ENCODE measurements at regions not wholly inside any gene's neighbourhood (a gene's known extent, or its start where the extent isn't known, plus 50 kb on each side); places are given as distances from the start of the nearest gene placed in this dataset.

DNA sequence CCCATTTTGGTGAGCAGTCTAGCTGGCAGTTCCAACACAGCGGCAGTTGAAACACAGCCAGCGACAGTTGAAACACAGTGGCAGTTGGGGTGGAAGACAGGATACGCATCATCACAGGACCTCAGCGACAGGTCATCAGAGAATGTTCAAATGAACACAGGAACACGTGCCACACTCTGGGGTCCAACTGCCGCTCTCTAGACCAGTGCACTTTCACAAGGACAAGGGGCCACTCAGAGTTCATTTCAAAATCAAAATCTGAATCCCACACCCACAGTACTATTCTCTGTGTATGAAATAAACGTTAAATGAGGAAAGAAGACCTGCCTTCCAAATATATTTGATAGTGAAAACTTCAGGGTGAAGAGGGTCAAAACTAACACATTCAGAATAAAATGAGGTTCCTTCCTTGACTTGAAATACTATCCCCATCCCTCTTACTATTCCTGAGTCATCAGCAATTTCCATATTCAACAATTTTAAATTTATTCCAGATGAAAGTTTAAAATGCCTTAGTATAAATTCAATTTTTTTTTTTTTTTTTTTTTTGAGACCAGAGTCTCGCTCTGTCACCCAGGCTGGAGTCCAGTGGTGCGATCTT, 53.0 kb upstream of the SIMC1 start (continued):
- TF ChIP-seq, protein P1, sequence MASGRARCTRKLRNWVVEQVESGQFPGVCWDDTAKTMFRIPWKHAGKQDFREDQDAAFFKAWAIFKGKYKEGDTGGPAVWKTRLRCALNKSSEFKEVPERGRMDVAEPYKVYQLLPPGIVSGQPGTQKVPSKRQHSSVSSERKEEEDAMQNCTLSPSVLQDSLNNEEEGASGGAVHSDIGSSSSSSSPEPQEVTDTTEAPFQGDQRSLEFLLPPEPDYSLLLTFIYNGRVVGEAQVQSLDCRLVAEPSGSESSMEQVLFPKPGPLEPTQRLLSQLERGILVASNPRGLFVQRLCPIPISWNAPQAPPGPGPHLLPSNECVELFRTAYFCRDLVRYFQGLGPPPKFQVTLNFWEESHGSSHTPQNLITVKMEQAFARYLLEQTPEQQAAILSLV (tag; IDR thresholded peaks at IDR 0.05), result no peak
- TF ChIP-seq, protein P2, sequence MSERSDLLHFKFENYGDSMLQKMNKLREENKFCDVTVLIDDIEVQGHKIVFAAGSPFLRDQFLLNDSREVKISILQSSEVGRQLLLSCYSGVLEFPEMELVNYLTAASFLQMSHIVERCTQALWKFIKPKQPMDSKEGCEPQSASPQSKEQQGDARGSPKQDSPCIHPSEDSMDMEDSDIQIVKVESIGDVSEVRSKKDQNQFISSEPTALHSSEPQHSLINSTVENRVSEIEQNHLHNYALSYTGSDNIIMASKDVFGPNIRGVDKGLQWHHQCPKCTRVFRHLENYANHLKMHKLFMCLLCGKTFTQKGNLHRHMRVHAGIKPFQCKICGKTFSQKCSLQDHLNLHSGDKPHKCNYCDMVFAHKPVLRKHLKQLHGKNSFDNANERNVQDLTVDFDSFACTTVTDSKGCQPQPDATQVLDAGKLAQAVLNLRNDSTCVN (CRISPR knock-in tag; IDR thresholded peaks at IDR 0.05), result no peak
- TF ChIP-seq NR2C1 (IDR thresholded peaks at IDR 0.05), result peak; percentile 46; the same call in 1 of the 2 replicates
- TF ChIP-seq NR2C1 (tag; IDR thresholded peaks at IDR 0.05), result peak; percentile 87
- TF ChIP-seq, protein P3, sequence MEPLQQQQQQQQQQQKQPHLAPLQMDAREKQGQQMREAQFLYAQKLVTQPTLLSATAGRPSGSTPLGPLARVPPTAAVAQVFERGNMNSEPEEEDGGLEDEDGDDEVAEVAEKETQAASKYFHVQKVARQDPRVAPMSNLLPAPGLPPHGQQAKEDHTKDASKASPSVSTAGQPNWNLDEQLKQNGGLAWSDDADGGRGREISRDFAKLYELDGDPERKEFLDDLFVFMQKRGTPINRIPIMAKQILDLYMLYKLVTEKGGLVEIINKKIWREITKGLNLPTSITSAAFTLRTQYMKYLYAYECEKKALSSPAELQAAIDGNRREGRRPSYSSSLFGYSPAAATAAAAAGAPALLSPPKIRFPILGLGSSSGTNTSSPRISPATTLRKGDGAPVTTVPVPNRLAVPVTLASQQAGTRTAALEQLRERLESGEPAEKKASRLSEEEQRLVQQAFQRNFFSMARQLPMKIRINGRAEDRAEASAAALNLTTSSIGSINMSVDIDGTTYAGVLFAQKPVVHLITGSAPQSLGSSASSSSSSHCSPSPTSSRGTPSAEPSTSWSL (CRISPR knock-in tag; IDR thresholded peaks at IDR 0.05; ENCODE audit: borderline replicate concordance), result no peak
- TF ChIP-seq ZNF274 (IDR thresholded peaks at IDR 0.05; ENCODE audit: borderline replicate concordance, low read depth, low read length), result no peak
- peak; percentile 89 for TF ChIP-seq ZNF175 (CRISPR knock-in tag; IDR thresholded peaks at IDR 0.05; ENCODE audit: low read depth)
- peak; percentile 84 for TF ChIP-seq POLR2H (tag; IDR thresholded peaks at IDR 0.05; ENCODE audit: low read depth)
- no peak for TF ChIP-seq FOXA3 (CRISPR knock-in tag; conservative IDR thresholded peaks at IDR 0.05 in 1 of 2, IDR thresholded peaks at IDR 0.05 in 1 of 2)
- no peak for TF ChIP-seq HDAC6 (IDR thresholded peaks at IDR 0.05; ENCODE audit: low read depth, low read length)
- TF ChIP-seq, protein P4, sequence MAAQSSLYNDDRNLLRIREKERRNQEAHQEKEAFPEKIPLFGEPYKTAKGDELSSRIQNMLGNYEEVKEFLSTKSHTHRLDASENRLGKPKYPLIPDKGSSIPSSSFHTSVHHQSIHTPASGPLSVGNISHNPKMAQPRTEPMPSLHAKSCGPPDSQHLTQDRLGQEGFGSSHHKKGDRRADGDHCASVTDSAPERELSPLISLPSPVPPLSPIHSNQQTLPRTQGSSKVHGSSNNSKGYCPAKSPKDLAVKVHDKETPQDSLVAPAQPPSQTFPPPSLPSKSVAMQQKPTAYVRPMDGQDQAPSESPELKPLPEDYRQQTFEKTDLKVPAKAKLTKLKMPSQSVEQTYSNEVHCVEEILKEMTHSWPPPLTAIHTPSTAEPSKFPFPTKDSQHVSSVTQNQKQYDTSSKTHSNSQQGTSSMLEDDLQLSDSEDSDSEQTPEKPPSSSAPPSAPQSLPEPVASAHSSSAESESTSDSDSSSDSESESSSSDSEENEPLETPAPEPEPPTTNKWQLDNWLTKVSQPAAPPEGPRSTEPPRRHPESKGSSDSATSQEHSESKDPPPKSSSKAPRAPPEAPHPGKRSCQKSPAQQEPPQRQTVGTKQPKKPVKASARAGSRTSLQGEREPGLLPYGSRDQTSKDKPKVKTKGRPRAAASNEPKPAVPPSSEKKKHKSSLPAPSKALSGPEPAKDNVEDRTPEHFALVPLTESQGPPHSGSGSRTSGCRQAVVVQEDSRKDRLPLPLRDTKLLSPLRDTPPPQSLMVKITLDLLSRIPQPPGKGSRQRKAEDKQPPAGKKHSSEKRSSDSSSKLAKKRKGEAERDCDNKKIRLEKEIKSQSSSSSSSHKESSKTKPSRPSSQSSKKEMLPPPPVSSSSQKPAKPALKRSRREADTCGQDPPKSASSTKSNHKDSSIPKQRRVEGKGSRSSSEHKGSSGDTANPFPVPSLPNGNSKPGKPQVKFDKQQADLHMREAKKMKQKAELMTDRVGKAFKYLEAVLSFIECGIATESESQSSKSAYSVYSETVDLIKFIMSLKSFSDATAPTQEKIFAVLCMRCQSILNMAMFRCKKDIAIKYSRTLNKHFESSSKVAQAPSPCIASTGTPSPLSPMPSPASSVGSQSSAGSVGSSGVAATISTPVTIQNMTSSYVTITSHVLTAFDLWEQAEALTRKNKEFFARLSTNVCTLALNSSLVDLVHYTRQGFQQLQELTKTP (IDR thresholded peaks at IDR 0.05; ENCODE audit: low read depth in 1 of 2, partially characterized antibody in 2 of 2), result no peak
- no peak for TF ChIP-seq ZFPM2 (CRISPR knock-in tag; IDR thresholded peaks at IDR 0.05)
- no peak for TF ChIP-seq ZKSCAN8 (CRISPR knock-in tag; IDR thresholded peaks at IDR 0.05)
- TF ChIP-seq ATF1 (CRISPR knock-in tag; IDR thresholded peaks at IDR 0.05), result no peak
- peak; percentile 89 for TF ChIP-seq ATF1 (tag; IDR thresholded peaks at IDR 0.05)
- TF ChIP-seq CBX5 (IDR thresholded peaks at IDR 0.05; ENCODE audit: borderline replicate concordance, low read depth), result no peak
- TF ChIP-seq ETV6 (IDR thresholded peaks at IDR 0.05; ENCODE audit: borderline replicate concordance in 1 of 2, low read depth in 2 of 2, low read length in 1 of 2), result no peak
- TF ChIP-seq ETV6 (CRISPR knock-in tag; IDR thresholded peaks at IDR 0.05; ENCODE audit: borderline replicate concordance), result no peak
- TF ChIP-seq NFXL1 (CRISPR knock-in tag; IDR thresholded peaks at IDR 0.05), result no peak
- 0 out of 4 replicates have a peak, but pooled peaks of 1 of the 2 experiments have one; percentile 28 for TF ChIP-seq NRF1 (conservative IDR thresholded peaks at IDR 0.05 in 1 of 2, IDR thresholded peaks at IDR 0.05 in 1 of 2)
